Islet of Langerhans (tissue), 1 donor: ENCODE measurements at regions not wholly inside any gene's neighbourhood (a gene's known extent, or its start where the extent isn't known, plus 50 kb on each side); places are given as distances from the start of the nearest gene placed in this dataset.
"Not testable (repeated sequence)": the region's sequence is repeated elsewhere in the genome, so short reads cannot be mapped to it uniquely, and the experiment has no call there.

Experiments
- FAIRE-seq: peaks from one replicate; lab custom pipeline; 2011; peaks lifted over from hg19 to GRCh38; lab: Jason Lieb, UNC

DNA sequence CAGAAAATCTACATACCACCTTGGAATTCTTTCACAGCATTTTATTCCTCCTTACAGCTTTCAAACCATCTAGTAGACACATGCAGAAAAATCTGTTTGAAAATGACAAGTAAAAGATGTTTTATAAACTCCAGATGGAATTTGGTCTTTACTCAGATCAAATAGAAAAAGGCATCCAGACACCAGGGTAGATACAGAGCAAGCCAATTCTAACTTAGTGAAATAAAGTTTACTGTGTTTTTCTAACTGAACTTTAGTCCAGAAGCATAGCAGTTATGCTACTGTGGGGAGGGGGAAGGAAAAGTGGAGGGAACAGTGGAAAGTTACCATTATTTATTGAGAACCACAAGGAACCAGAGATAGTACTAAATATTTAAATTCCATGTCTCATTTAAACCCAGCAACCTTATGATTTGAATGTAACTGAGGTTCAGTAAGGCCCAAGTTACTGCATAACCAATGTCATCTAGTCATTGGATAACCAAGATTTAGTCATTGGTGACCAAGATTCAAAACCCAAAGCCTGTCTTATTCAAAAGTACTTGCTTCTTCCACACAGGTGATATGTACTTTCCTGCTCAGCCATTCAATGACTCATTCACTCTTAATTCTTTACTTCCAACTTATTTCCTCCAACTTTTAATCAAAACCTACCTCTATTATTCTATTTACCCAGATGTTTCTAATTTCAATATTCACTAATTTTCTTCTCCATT, 57.7 kb downstream of the RAD51AP2 start:
- no peak for FAIRE-seq

DNA sequence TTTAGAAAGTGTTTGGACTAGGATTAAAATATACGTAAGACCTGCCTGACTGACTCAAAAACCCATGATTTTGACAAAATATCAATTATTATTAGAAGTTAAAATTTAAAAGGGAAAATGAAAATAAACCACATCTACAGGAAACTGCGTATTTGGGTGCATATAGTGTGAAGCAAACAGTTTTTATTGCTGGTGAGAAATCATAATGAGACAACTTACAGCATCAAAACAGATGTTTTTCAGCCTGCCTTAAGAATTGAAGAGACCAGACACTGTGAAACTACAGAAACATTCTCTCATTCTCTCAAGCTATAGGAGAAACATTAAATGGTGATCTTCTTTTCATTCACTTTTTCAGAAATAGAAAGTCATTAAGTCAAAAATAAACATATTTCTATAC, 62.9 kb downstream of the RAD51AP2 start:
- no peak for FAIRE-seq

- FAIRE-seq, result not testable (repeated sequence)
Observed at GRCh38 chr2:17446191-17446590, 72.0 kb downstream of the RAD51AP2 start.

DNA sequence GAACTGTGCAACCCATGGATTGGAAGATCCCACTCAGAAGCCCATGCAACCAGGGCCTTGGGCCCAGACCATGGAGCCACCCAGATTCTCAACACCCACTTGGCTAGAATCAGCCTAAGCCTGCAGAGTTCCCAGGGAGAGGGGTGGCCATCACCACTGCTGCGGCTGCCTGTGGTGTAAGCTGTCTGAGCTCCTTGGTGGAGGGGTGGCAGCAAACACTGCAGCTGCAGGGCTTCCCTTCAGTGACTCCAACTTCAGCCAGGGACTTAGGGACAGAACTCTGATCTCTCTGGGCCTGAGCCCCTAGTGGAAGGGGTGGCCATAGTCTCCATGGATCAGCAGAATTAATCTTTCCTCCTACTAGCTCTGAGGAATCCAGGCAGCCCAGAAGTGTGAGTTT, 72.5 kb downstream of the RAD51AP2 start:
- no peak for FAIRE-seq

DNA sequence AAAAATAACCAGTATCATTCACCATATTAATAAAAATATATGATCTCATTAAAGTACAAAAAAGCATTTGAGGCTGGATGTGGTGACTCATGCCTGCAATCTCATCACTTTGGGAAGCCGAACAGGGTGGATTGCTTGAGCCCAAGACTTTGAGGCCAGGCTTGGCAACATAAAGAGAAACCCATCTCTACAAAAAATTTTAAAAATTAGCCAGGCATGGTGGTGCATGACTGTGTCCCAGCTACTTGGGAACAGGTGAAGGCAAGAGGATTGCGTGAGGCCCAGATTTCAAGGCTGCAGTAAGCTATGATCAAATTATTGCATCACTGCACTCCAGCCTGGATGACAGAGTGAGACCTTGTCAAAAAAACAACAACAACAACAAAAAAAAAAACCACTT, 75.9 kb downstream of the RAD51AP2 start:
- FAIRE-seq, result no peak

DNA sequence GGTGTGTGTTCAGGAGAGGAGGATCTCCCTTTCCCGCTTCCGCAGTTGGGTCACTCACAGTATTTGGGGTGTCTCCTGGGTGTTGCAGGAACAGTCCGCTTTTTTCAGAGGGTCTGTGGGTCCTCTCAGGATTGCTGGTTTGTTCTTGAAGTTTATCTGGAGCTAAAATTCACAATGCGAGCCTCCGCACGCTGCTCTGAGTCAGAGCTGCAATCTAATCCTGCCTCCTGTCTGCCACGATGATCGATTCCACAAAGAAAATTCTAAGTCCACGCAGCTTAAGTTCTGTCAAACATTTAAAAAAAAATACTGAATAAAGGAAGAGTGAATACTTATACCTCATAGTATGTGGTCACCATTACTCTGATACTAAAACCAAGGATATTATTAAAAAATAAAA, 76.5 kb downstream of the RAD51AP2 start:
- FAIRE-seq, result no peak

DNA sequence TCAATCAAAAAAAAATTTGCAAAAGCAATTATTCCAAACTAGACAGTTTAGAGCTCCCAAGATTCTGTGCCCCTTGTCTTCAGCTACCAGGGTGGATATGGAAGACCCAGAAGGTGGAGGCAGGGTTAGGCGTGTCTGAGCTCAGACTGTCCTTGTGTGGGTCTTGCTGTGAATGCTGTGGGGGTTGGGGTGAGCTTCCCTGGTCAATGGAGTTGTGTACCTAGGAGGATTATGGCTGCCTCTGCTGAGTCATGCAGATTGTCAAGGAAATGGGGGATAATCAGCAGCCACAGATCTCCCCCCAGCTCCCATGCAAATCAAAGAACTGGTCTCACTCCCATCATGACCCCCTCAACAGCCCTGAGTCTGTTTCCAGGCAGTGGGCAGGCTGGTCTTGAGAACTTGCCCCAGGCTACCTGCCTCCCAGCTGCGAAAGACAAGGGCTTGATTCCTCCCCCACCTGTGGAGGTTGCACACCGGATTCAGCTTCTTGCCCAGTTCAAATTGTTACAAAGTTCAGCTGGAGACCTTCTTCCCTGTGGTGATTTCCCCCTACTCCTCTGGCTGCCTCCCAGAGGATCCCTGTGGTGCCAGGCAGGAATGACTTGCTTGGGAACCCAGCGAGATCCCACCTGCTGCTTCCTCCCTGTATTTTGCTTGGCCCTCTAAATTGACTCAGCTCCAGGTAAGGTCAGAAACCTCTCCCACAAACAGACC, 77.0 kb downstream of the RAD51AP2 start:
- no peak for FAIRE-seq

DNA sequence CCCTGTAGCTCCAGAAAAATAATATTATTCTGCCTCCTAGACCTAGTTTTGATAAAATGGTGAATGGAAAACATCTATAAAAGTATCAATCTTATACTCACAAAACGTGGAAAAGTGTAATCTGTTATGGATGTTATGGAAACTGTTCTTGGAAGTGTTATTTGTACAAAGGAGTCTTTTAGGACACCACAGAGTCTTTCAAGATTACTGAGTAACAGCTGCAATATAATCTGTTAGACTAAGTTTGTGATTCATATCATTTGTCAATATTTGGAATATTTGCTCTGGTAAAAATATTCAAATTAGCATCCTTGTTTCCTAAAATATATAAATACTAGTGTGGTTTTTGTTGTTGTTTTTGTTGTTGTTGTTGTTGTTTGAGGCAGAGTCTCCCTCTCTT, 87.9 kb downstream of the RAD51AP2 start:
- peak; percentile 30 for FAIRE-seq

DNA sequence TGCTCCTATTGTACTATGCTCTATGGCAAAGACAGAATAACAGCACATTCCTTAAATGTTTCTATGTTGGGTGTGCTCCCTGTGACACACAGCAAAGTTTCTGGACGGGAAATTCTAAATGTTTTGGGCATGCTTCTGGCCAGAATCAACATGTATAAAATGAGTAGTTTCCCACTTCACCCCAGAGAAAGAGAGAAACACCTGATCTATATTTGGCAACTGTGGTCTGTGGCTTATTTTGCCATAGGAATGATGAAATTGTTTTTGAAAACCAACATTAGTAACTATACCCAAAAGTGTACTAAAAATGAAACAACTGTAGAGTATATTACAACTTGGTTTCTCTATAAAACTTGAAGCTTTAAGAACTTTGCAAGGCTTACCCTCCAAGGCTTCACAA, 89.1 kb downstream of the RAD51AP2 start:
- no peak for FAIRE-seq

DNA sequence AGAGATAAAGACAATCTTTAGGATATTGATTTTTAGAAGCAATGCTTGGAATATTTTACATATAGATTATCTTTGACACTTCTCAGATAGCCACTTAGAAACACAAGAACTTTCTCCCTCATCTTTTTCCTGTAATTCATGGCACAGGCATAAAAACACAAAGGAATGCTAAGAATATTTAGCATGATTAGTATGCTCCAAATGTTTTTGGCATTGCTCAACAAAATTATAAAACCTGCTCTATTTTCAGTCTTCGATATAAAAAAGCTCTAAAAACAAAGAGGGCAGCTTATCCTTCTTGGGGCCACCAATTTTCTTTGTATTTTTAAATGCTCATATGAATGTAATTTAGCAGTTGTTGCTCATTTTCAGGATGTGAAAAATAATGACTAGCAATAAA, 90.8 kb downstream of the RAD51AP2 start:
- no peak for FAIRE-seq

DNA sequence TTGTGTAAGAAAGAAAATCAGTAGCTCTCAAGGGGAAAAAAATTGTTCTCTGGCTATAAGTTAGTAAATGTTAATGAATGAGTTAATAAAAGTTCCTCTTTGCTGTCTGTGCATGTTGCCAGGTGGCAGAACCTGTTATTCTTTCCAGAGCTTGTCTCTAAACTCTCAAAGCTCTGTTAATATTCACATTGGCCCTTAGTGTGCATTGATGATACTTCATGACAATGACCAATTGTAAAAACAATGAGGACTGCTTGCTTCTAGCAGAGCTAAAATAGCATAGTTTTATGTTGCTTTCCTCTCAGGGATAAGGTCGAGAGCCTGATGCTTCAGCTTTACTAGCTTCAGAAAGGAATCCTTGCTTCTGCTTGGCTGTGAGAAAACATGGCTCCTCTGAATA, 91.5 kb downstream of the RAD51AP2 start:
- FAIRE-seq, result no peak

- no peak for FAIRE-seq
Observed at GRCh38 chr2:17422061-17422460, 96.2 kb downstream of the RAD51AP2 start.

GRCh38 chr2:17416884-17417391, 101.3 kb downstream of the RAD51AP2 start:
- no peak for FAIRE-seq

GRCh38 chr2:17413036-17413435, 105.2 kb downstream of the RAD51AP2 start:
- FAIRE-seq, result no peak

- no peak for FAIRE-seq
Observed at GRCh38 chr2:17401096-17401495, 117.1 kb downstream of the RAD51AP2 start.

DNA sequence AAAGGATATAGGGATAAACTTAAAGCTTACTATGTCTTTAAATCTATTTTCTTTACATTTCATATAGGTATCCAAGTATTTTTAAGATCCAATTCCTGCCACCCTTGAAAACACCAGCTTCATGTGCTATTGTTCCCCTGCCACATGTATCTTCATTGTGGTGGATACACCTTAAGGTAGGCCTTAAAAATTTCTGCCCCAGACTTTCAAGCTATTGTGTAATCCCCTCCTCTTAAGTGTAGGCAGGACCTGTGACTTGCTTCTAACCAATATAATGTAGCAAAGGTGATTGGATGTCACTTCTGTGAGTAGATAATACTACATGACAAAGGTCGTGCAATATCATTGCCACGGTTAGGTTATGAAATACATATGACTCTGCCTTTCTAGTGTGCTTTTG, 119.5 kb downstream of the RAD51AP2 start:
- FAIRE-seq, result no peak

DNA sequence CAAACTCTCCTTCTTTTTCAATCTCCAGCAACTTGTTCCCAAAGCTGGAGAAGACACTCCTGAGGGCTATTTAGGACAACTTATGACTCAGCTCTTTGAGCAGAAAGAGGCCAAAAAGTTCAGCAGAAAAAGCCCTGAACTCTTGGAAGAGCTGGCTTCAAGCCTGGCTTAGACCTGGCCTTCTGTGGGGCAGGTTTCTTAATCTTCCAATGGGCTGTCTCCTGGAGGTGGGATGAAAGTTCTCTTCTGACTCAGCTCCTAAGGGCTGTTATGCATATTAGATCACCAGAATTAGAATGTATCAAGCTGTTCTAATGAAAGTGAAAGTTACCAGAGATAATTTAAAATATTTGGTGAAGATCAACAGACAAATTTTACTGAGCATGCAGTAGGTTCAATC, 129.4 kb downstream of the RAD51AP2 start:
- FAIRE-seq, result no peak

DNA sequence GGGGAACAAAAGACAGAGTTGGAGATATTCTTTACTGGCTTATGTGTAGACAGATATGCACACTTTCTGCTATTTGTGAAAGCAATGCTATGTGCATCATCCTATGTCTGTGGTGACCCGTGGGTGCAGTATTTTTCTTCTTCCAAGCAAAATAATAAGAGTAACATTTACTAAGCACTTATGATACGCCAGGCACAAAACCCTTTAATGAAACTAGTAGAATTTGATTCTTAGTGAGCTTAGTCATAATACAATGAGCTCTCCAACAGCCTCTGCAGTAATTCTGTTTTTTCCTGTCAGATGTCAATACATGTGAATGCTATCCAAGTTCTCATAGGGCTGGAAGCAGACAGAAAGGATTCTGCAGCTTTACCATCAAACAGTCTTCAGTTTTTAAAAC, 130.6 kb downstream of the RAD51AP2 start:
- no peak for FAIRE-seq

DNA sequence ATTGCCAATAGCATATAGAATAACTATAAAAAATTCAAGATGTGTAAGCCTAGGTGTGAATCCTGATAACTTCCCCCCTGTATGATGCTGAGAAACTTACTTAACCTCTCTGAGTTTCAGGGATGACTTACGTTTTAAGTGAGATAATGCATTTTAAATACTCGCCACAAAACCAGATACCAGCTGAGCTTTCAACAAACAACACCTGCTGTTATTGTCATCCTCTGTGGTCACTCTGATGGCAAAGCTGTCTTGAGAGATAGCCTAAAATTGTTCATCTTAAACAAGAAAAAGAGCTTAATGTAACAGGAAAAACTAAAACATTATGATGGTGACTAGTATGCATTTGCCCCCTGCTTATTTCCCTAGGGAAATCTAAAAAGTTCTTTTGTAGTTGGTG, 131.5 kb downstream of the RAD51AP2 start:
- no peak for FAIRE-seq

- no peak for FAIRE-seq
Observed at GRCh38 chr2:17380003-17380402, 138.2 kb downstream of the RAD51AP2 start.

- no peak for FAIRE-seq
Observed at GRCh38 chr2:17375262-17375661, 143.0 kb downstream of the RAD51AP2 start.

GRCh38 chr2:17373741-17374140, 144.5 kb downstream of the RAD51AP2 start:
- no peak for FAIRE-seq

DNA sequence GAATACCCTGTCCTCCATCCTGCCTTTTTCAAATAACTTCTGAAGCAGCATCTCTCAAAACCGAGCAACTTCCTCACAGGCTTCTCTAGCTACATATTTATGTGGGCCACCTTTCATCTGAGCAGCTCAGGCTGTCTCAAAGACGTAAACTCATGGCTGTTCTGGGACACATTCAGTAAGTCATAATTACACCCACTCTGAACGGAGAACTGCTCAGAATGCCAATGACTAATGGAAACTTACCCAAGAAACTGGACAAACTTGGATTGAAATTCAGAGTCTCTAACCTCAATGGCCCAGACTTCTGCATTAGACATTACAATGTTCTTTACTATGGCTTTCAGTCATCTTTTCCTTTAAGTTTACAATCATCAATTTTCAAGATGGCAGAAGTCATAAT, 145.2 kb downstream of the RAD51AP2 start:
- no peak for FAIRE-seq

DNA sequence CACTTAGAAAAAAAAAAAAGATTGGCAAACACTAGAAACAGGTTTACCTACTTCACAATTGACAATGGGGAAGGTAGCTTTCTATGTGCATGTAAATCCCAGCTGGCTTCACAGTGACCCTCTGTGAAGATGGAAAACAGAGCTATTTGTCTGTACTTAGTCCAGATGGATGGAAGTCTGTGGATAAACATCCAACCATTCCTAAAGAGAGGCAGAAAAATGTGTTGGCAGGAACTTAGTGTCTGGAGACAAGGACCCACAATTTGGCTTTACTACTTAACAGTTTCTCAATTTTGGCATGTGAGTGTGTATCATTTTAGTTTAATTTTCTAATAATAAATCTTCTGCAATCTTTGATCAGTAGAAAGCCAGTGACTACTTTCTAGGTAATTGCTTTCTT, 154.4 kb downstream of the RAD51AP2 start:
- no peak for FAIRE-seq
